H1 (cell line): ENCODE measurements at regions not wholly inside any gene's neighbourhood (a gene's known extent, or its start where the extent isn't known, plus 50 kb on each side); places are given as distances from the start of the nearest gene placed in this dataset.

Source experiments
- CTCF ChIP-seq, 3 experiments: IDR thresholded peaks; 1 replicate in 2 of 3; 2 replicates in 1 of 3; pipeline versions ENCODE4 v1.5.1 to v1.6.1; 2011; ENCODE audit warnings: low read length in 3 of 3, mild to moderate bottlenecking in 3 of 3, inconsistent platforms in 2 of 3, low read depth in 1 of 3, moderate library complexity in 1 of 3; ENCODE audit not compliant: insufficient read depth in 1 of 3; ENCODE audit errors: control extremely low read depth in 1 of 3
- E2F6 ChIP-seq: IDR thresholded peaks from 2 replicates; pipeline ENCODE4 v1.6.1; 2012; ENCODE audit warnings: inconsistent platforms
- EP300 ChIP-seq, 2 experiments: IDR thresholded peaks; 1 replicate in 1 of 2; 2 replicates in 1 of 2; pipeline ENCODE4 v1.6.1; 2011 to 2012; ENCODE audit warnings: low read depth in 2 of 2, low read length in 2 of 2, mild to moderate bottlenecking in 2 of 2, borderline replicate concordance in 1 of 2, inconsistent platforms in 1 of 2, moderate library complexity in 1 of 2
- HDAC2 ChIP-seq, 2 experiments: fragments of 300-600 bp in 1 of 2; sonication (generic) in 1 of 2; IDR thresholded peaks; 2 replicates each; pipeline ENCODE4 v1.6.1; 2011 to 2012; ENCODE audit warnings: low read depth in 2 of 2, low read length in 2 of 2, mild to moderate bottlenecking in 2 of 2, moderate library complexity in 2 of 2, borderline replicate concordance in 1 of 2, inconsistent platforms in 1 of 2
- MAX ChIP-seq: IDR thresholded peaks from 2 replicates; pipeline ENCODE4 v1.6.1; 2012; ENCODE audit warnings: inconsistent platforms
- RNF2 ChIP-seq: fragments of 200-900, 300-1000 bp; sonication (generic); IDR thresholded peaks from 2 replicates; pipeline ENCODE4 v1.7.1; 2016; ENCODE audit warnings: borderline replicate concordance, low read depth, mild to moderate bottlenecking, antibody characterized with exemption, low read length; ENCODE audit not compliant: poor library complexity, severe bottlenecking; ENCODE audit errors: missing control alignments
- TAF1 ChIP-seq: IDR thresholded peaks from 2 replicates; pipeline ENCODE4 v1.6.1; 2011; ENCODE audit warnings: mild to moderate bottlenecking, low read depth, low read length

- TF ChIP-seq TAF1 (no peak), CTCF (IDR thresholded peaks at IDR 0.05; ENCODE audit: control extremely low read depth in 1 of 3, insufficient read depth in 1 of 3, low read depth in 1 of 3, low read length in 3 of 3) (no peak), MAX (no peak), EP300 (IDR thresholded peaks at IDR 0.05; ENCODE audit: borderline replicate concordance in 1 of 2, low read depth in 2 of 2, low read length in 2 of 2) (no peak), RNF2 (no peak), HDAC2 (IDR thresholded peaks at IDR 0.05; ENCODE audit: borderline replicate concordance in 1 of 2, low read depth in 2 of 2, low read length in 2 of 2) (no peak), E2F6 (no peak)
Observed at GRCh38 chr6:87919416-87919815, 128.2 kb upstream of the SPACA1 start.
